CD4-positive, alpha-beta T cell (primary cell): ENCODE measurements at regions not wholly inside any gene's neighbourhood (a gene's known extent, or its start where the extent isn't known, plus 50 kb on each side); places are given as distances from the start of the nearest gene placed in this dataset.

Experiments
- ATAC-seq: fragments of 200-7000 bp; cut with Tn5 transposase; one replicate; pipeline ENCODE4 v1.10.0; 2022; ENCODE audit warnings: mild to moderate bottlenecking; ENCODE audit not compliant: poor library complexity
- CTCF ChIA-PET: fragments of 350-600 bp; sonication (Branson Sonifier 250); formaldehyde crosslinking; loops from one replicate; lab custom pipeline; 2021; ENCODE audit warnings: antibody characterized with exemption, inconsistent platforms; lab: Charles Lee
- POLR2A ChIA-PET: fragments of 350-600 bp; sonication (Branson Sonifier 250); formaldehyde crosslinking; loops from one replicate; lab custom pipeline; 2021; ENCODE audit warnings: antibody characterized with exemption, inconsistent platforms; lab: Charles Lee
- DNase-seq, 14 experiments: peaks; one replicate each; pipeline ENCODE4 v3.0.0-alpha.2; 2013 to 2020; ENCODE audit warnings: mixed read lengths in 2 of 14
- H3K27ac ChIP-seq, 2 donors: one replicate each; pipeline versions ENCODE4 v1.5.1 to v1.7.0; 2013; ENCODE audit warnings: low read length in 2 of 2, low read depth in 1 of 2, mild to moderate bottlenecking in 1 of 2
- H3K27me3 ChIP-seq, 2 experiments: 1 replicate in 1 of 2; 2 replicates in 1 of 2; pipeline versions ENCODE4 v1.6.1 to v1.7.0; 2013; ENCODE audit warnings: low read length in 2 of 2, control low read depth in 1 of 2, mild to moderate bottlenecking in 1 of 2, moderate library complexity in 1 of 2; ENCODE audit not compliant: insufficient read depth in 2 of 2, control insufficient read depth in 1 of 2
- H3K36me3 ChIP-seq: one replicate; pipeline ENCODE4 v1.6.1; 2013; ENCODE audit warnings: low read length, control low read depth; ENCODE audit not compliant: insufficient read depth
- H3K4me1 ChIP-seq: one replicate; pipeline ENCODE4 v1.6.1; 2013; ENCODE audit warnings: low read length, control low read depth; ENCODE audit not compliant: insufficient read depth
- H3K4me3 ChIP-seq: one replicate; pipeline ENCODE4 v1.5.1; 2013; ENCODE audit warnings: mild to moderate bottlenecking, low read length, moderate library complexity
- H3K9me3 ChIP-seq, 2 experiments: 1 replicate in 1 of 2; 2 replicates in 1 of 2; pipeline versions ENCODE4 v1.6.1 to v1.7.0; 2013; ENCODE audit warnings: low read length in 2 of 2, mild to moderate bottlenecking in 2 of 2, control low read depth in 1 of 2, moderate library complexity in 1 of 2; ENCODE audit not compliant: control insufficient read depth in 1 of 2, insufficient read depth in 1 of 2
- H3K27ac Mint-ChIP-seq: one replicate; pipeline ENCODE4 v1.8.0; 2020; ENCODE audit warnings: mixed read lengths
- H3K27me3 Mint-ChIP-seq: one replicate; pipeline ENCODE4 v1.8.0; 2021; ENCODE audit warnings: mixed read lengths
- H3K36me3 Mint-ChIP-seq: one replicate; pipeline ENCODE4 v1.8.0; 2021; ENCODE audit warnings: low read depth, mixed read lengths
- H3K4me1 Mint-ChIP-seq: one replicate; pipeline ENCODE4 v1.8.0; 2021; ENCODE audit warnings: low read depth, mixed read lengths
- H3K4me3 Mint-ChIP-seq: one replicate; pipeline ENCODE4 v1.8.0; 2020; ENCODE audit warnings: mild to moderate bottlenecking, mixed read lengths
- H3K9me3 Mint-ChIP-seq: one replicate; pipeline ENCODE4 v1.8.0; 2020; ENCODE audit warnings: mixed read lengths
- intact Hi-C, 2 experiments: fragments of 100-400 bp; cut with DNase I in 1 of 2; cut with micrococcal nuclease in 1 of 2; formaldehyde crosslinking; loops; one replicate each; pipeline versions ENCODE4 v1.15.1 to v1.9.0; 2023 to 2025; cut with DNase I, micrococcal nuclease
- TF ChIP-seq, protein P1 (sequence below): fragments of 200-600 bp; IDR thresholded peaks from one replicate; pipeline ENCODE4 v1.8.0; 2022; ENCODE audit warnings: antibody characterized with exemption, mild to moderate bottlenecking

DNA sequence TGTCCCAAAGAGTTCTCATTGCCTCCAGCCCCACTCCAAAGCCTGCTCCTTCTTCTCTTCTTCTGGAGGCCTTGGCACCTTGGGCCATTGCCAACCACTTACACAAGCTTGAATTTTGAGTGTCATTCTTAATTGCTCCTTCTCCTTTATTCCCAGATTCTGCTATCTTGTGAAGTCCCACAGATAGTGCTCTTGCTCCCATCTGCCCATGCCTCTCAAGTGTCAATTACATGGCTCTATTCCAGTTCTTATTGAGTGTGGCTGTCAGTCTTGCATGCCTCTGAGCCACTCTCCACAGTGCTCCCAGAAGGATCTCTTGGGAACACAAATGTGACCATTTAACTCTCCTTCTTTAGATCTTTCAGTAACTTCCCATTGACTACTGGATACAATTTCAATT, 117.3 kb upstream of the SFRP2 start:
- POLR2A ChIA-PET, result no interaction called here
- CTCF ChIA-PET, result no interaction called here

DNA sequence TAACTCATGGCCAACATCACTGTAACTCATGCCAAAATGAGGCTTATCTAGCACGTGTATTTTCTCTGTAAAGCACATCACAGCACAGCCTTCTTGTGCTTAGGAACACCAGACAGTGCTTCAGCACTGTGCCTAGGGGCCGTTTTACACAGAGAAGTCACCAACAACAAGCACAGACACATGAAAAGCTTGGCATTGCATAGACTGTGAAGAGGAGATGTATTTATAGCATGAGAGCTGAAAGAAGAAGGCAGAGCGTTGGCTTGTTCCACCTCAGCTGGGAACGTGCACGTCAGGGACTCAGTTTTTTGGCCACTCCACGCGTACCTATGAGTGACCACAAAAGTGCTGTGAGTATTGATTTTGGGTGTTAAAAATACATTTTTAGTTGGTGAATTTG, 116.3 kb upstream of the SFRP2 start:
- H3K27me3 Mint-ChIP-seq, result no peaks in the 10 kb centered on the region
- peaks cover 9% of the 10 kb centered on the region for H3K4me1 Mint-ChIP-seq
- no peak overlapping the region for H3K27ac ChIP-seq
- no peaks in the 10 kb centered on the region for H3K9me3 Mint-ChIP-seq
- ATAC-seq (no peak), DNase-seq (no peak)
- POLR2A ChIA-PET, result no interaction called here
- H3K4me3 Mint-ChIP-seq, result no peak overlapping the region
- TF ChIP-seq, protein P1, sequence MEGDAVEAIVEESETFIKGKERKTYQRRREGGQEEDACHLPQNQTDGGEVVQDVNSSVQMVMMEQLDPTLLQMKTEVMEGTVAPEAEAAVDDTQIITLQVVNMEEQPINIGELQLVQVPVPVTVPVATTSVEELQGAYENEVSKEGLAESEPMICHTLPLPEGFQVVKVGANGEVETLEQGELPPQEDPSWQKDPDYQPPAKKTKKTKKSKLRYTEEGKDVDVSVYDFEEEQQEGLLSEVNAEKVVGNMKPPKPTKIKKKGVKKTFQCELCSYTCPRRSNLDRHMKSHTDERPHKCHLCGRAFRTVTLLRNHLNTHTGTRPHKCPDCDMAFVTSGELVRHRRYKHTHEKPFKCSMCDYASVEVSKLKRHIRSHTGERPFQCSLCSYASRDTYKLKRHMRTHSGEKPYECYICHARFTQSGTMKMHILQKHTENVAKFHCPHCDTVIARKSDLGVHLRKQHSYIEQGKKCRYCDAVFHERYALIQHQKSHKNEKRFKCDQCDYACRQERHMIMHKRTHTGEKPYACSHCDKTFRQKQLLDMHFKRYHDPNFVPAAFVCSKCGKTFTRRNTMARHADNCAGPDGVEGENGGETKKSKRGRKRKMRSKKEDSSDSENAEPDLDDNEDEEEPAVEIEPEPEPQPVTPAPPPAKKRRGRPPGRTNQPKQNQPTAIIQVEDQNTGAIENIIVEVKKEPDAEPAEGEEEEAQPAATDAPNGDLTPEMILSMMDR, result no peak
- no peak overlapping the region for H3K27ac Mint-ChIP-seq
- H3K9me3 ChIP-seq, result no peaks in the 10 kb centered on the region
- H3K4me3 ChIP-seq, result no peak overlapping the region
- H3K27me3 ChIP-seq, result no peaks in the 10 kb centered on the region
- CTCF ChIA-PET, result no interaction called here
- H3K36me3 ChIP-seq, result no peaks in the 10 kb centered on the region
- intact Hi-C loops, result no loop called here
- H3K4me1 ChIP-seq, result no peaks in the 10 kb centered on the region
- no peaks in the 10 kb centered on the region for H3K36me3 Mint-ChIP-seq

More for the DNA sequence above, 117.3 kb upstream of the SFRP2 start:
- Mint-ChIP-seq H3K9me3 (no peaks in the 10 kb centered on the region), H3K27me3 (peaks cover 4% of the 10 kb centered on the region), H3K36me3 (no peaks in the 10 kb centered on the region), H3K4me1 (peaks cover 9% of the 10 kb centered on the region), H3K27ac (no peak overlapping the region), H3K4me3 (no peak overlapping the region)
- intact Hi-C loops, result no loop called here
- Histone ChIP-seq H3K27me3 (no peaks in the 10 kb centered on the region), H3K27ac (no peak overlapping the region), H3K36me3 (no peaks in the 10 kb centered on the region), H3K4me3 (no peak overlapping the region), H3K9me3 (no peaks in the 10 kb centered on the region), H3K4me1 (no peaks in the 10 kb centered on the region)
- TF ChIP-seq, protein P1, result no peak
- DNase-seq (no peak), ATAC-seq (no peak)

DNA sequence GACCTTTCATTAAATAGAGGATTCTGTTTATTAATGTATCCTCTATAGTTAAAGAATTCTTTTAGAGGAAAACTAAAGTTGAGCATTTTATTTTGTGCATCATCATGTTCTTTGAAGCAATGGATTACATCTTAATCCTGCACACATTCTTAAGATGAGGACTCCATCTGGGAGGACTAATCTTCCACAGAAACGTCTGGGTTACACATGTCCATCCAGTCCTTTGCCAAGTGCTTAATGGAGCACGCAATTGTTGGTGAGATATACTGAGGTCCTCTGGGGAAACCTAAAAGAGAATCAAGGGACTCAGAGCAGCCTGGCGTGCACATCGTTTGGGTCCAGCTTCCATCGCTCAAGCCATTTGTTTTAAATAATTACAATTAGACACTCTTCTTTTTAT, 115.1 kb upstream of the SFRP2 start:
- H3K27me3 ChIP-seq, result no peaks in the 10 kb centered on the region
- no peak overlapping the region for H3K4me3 ChIP-seq
- no peak for DNase-seq
- intact Hi-C loops, result no loop called here
- H3K27me3 Mint-ChIP-seq, result no peaks in the 10 kb centered on the region
- ATAC-seq, result no peak
- no peaks in the 10 kb centered on the region for H3K36me3 Mint-ChIP-seq
- H3K27ac Mint-ChIP-seq, result no peak overlapping the region
- H3K36me3 ChIP-seq, result no peaks in the 10 kb centered on the region
- no peak overlapping the region for H3K4me3 Mint-ChIP-seq
- H3K9me3 ChIP-seq, result no peaks in the 10 kb centered on the region
- ChIA-PET POLR2A (no interaction called here), CTCF (no interaction called here)
- H3K4me1 ChIP-seq, result no peaks in the 10 kb centered on the region
- H3K9me3 Mint-ChIP-seq, result no peaks in the 10 kb centered on the region
- TF ChIP-seq, protein P1, result no peak
- no peak overlapping the region for H3K27ac ChIP-seq
- H3K4me1 Mint-ChIP-seq, result peaks cover 9% of the 10 kb centered on the region
